Stimulated activated CD4-positive, alpha-beta T cell treated with anti-CD3 and anti-CD28 coated beads, Interleukin-4, amount 100 ng/mL, for 4 hours (primary cell): ENCODE measurements at regions not wholly inside any gene's neighbourhood (a gene's known extent, or its start where the extent isn't known, plus 50 kb on each side); places are given as distances from the start of the nearest gene placed in this dataset.
"Not testable (repeated sequence)": the region's sequence is repeated elsewhere in the genome, so short reads cannot be mapped to it uniquely, and the experiment has no call there.

Experiments used
- DNase-seq, 2 experiments: peaks; one replicate each; pipeline ENCODE4 v3.0.0-alpha.2; 2020

- DNase-seq: no peak
Observed at GRCh38 chr2:747762-748351, 70.7 kb upstream of the TMEM18 start.

- DNase-seq: no peak
Observed at GRCh38 chr2:746697-747096, 69.5 kb upstream of the TMEM18 start.

- DNase-seq: no peak
Observed at GRCh38 chr2:744088-744487, 66.9 kb upstream of the TMEM18 start.

GRCh38 chr2:742221-742620 lies 65.0 kb upstream of the TMEM18 start:
- no peak for DNase-seq

- no peak for DNase-seq
Observed at GRCh38 chr2:741195-741496, 63.9 kb upstream of the TMEM18 start.

- DNase-seq: peak; percentile 7 to 34
Observed at GRCh38 chr2:740322-741194, 63.4 kb upstream of the TMEM18 start.

- not testable (repeated sequence) for DNase-seq
Observed at GRCh38 chr2:739864-740321, 62.7 kb upstream of the TMEM18 start.

- no peak for DNase-seq
Observed at GRCh38 chr2:736939-737338, 59.7 kb upstream of the TMEM18 start.

GRCh38 chr2:735670-736218 lies 58.5 kb upstream of the TMEM18 start:
- DNase-seq: no peak

- no peak for DNase-seq
Observed at GRCh38 chr2:734496-734895, 57.3 kb upstream of the TMEM18 start.

- no peak for DNase-seq
Observed at GRCh38 chr2:733495-733894, 56.3 kb upstream of the TMEM18 start.

- no peak for DNase-seq
Observed at GRCh38 chr2:733001-733400, 55.8 kb upstream of the TMEM18 start.

- no peak for DNase-seq
Observed at GRCh38 chr2:731711-732110, 54.5 kb upstream of the TMEM18 start.

- no peak for DNase-seq
Observed at GRCh38 chr2:729376-729861, 52.2 kb upstream of the TMEM18 start.

GRCh38 chr2:728165-728564 lies 51.0 kb upstream of the TMEM18 start:
- no peak for DNase-seq

GRCh38 chr2:727071-727470 lies 49.9 kb upstream of the TMEM18 start:
- DNase-seq: no peak
